HG03064 (cell line): ENCODE measurements at regions not wholly inside any gene's neighbourhood (a gene's known extent, or its start where the extent isn't known, plus 50 kb on each side); places are given as distances from the start of the nearest gene placed in this dataset.

Experiments
- ATAC-seq: cut with Tn5 transposase; IDR thresholded peaks from one replicate; pipeline ENCODE4 v1.9.1; 2021; ENCODE audit warnings: low read depth; ENCODE audit not compliant: unreplicated experiment

GRCh38 chr2:157206916-157207315 lies 50.6 kb upstream of the GALNT5 start:
- ATAC-seq = no peak
